ENCODE measurements at regions not wholly inside any gene's neighbourhood (a gene's known extent, or its start where the extent isn't known, plus 50 kb on each side); places are given as distances from the start of the nearest gene placed in this dataset.
"Not testable (repeated sequence)": the region's sequence is repeated elsewhere in the genome, so short reads cannot be mapped to it uniquely, and the experiment has no call there.

- DNase-seq (ENCODE audit: low read depth, low spot score): no peak
Measured at GRCh38 chr14:71165121-71166031, 258.1 kb downstream of the PCNX1 start.

- DNase-seq (ENCODE audit: low read depth, low spot score): no peak
Measured at GRCh38 chr14:71166180-71166837, 259.1 kb downstream of the PCNX1 start.

- not testable (repeated sequence) for DNase-seq (ENCODE audit: low read depth, low spot score)
Measured at GRCh38 chr14:71167325-71167950, 260.2 kb downstream of the PCNX1 start.

- DNase-seq (ENCODE audit: low read depth, low spot score): not testable (repeated sequence)
Measured at GRCh38 chr14:71168161-71168560, 260.9 kb downstream of the PCNX1 start.

- DNase-seq (ENCODE audit: low read depth, low spot score): no peak
Measured at GRCh38 chr14:71168564-71169427, 261.5 kb downstream of the PCNX1 start.

GRCh38 chr14:71169861-71170260 lies 262.6 kb downstream of the PCNX1 start:
- DNase-seq (ENCODE audit: low read depth, low spot score): no peak

GRCh38 chr14:71175491-71175890 lies 268.2 kb downstream of the PCNX1 start:
- no peak for DNase-seq (ENCODE audit: low read depth, low spot score)

- DNase-seq (ENCODE audit: low read depth, low spot score): no peak
Measured at GRCh38 chr14:71179066-71179465, 271.8 kb downstream of the PCNX1 start.

- no peak for DNase-seq (ENCODE audit: low read depth, low spot score)
Measured at GRCh38 chr14:71180397-71180796, 273.1 kb downstream of the PCNX1 start.

GRCh38 chr14:71181215-71182003 lies 274.1 kb downstream of the PCNX1 start:
- DNase-seq (ENCODE audit: low read depth, low spot score): no peak

GRCh38 chr14:71183876-71184689 lies 276.8 kb downstream of the PCNX1 start:
- DNase-seq (ENCODE audit: low read depth, low spot score): no peak

GRCh38 chr14:71185637-71186036 lies 278.4 kb downstream of the PCNX1 start:
- DNase-seq (ENCODE audit: low read depth, low spot score): no peak

- no peak for DNase-seq (ENCODE audit: low read depth, low spot score)
Measured at GRCh38 chr14:71187633-71188356, 280.5 kb downstream of the PCNX1 start.

- no peak for DNase-seq (ENCODE audit: low read depth, low spot score)
Measured at GRCh38 chr14:71190770-71191374, 283.6 kb downstream of the PCNX1 start.

- DNase-seq (ENCODE audit: low read depth, low spot score): no peak
Measured at GRCh38 chr14:71193663-71194062, 286.4 kb downstream of the PCNX1 start.

- DNase-seq (ENCODE audit: low read depth, low spot score): no peak
Measured at GRCh38 chr14:71194251-71194650, 287.0 kb downstream of the PCNX1 start.

GRCh38 chr14:71196921-71197320 lies 289.7 kb downstream of the PCNX1 start:
- no peak for DNase-seq (ENCODE audit: low read depth, low spot score)

- DNase-seq (ENCODE audit: low read depth, low spot score): no peak
Measured at GRCh38 chr14:71198687-71199086, 291.4 kb downstream of the PCNX1 start.

- no peak for DNase-seq (ENCODE audit: low read depth, low spot score)
Measured at GRCh38 chr14:71201840-71202239, 294.6 kb downstream of the PCNX1 start.
